GM12872 (cell line): ENCODE measurements at regions not wholly inside any gene's neighbourhood (a gene's known extent, or its start where the extent isn't known, plus 50 kb on each side); places are given as distances from the start of the nearest gene placed in this dataset.

ENCODE experiments used
- TF ChIP-seq, protein P1 (sequence below): IDR thresholded peaks from 3 replicates; pipeline ENCODE4 v1.5.1; 2011; ENCODE audit warnings: low read depth, mild to moderate bottlenecking, low read length, moderate library complexity; ENCODE audit not compliant: insufficient read depth

GRCh38 chr7:118060692-118061091 is 123.3 kb upstream of the LSM8 start:
- TF ChIP-seq, protein P1, sequence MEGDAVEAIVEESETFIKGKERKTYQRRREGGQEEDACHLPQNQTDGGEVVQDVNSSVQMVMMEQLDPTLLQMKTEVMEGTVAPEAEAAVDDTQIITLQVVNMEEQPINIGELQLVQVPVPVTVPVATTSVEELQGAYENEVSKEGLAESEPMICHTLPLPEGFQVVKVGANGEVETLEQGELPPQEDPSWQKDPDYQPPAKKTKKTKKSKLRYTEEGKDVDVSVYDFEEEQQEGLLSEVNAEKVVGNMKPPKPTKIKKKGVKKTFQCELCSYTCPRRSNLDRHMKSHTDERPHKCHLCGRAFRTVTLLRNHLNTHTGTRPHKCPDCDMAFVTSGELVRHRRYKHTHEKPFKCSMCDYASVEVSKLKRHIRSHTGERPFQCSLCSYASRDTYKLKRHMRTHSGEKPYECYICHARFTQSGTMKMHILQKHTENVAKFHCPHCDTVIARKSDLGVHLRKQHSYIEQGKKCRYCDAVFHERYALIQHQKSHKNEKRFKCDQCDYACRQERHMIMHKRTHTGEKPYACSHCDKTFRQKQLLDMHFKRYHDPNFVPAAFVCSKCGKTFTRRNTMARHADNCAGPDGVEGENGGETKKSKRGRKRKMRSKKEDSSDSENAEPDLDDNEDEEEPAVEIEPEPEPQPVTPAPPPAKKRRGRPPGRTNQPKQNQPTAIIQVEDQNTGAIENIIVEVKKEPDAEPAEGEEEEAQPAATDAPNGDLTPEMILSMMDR = no peak

- TF ChIP-seq, protein P1 = no peak
Observed at GRCh38 chr7:118061386-118061785, 122.6 kb upstream of the LSM8 start.

DNA sequence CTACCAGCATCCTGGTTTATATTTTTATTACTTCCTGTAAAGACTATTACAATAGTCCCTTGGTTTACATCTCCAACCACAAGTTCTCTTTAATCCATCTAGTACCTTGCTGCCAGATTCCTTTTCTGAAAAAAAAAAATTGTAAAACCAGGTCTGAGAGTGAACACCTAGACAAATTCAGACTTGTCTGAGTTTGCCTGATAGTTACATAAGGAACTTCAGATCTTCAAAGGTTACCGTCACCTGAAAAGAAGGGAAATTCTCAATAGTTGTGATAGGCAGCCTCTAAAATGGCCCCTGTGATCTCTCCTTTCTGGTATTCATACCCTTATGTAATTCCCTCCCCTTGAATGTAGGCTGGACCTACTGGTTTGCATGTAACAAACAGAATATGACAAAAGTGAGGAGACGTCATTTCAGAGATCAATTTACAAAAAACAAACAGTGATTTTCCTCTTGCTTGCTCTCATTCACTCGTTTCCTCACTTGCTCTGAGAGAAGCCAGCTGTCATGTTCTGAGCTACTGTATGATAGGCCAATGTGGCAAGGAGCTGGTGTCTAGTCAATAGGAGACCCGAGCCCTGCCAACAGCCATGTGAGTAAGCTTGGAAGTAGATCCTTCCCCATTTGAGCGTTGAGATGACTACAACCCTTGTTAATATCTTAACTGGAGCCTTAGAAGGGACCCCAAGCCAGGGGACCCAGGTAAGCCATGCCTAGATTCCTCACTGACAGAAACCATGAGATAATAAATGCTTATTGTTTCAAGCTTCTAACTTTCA is 110.9 kb upstream of the LSM8 start:
- TF ChIP-seq, protein P1 = no peak

GRCh38 chr7:118075936-118076335 is 108.0 kb upstream of the LSM8 start:
- TF ChIP-seq, protein P1 = no peak

DNA sequence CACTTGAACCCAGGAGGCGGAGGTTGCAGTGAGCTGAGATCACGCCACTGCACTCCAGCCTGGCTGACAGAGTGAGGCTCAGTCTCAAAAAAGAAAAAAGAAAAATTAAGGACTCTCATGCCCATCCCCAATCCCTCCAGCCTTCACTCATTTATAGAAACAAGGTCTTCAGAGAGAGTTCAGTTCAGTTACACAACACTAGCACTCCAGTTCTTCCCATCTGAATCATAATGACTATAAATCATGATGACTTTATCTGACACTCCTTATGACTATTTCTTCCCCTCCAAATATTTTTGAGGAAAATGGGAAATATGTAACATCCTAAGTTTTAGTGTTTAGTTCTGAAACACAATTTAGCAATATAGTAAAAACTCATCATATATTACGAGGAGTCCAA is 107.4 kb upstream of the LSM8 start:
- TF ChIP-seq, protein P1 = no peak

- TF ChIP-seq, protein P1 = no peak
Observed at GRCh38 chr7:118078015-118078414, 105.9 kb upstream of the LSM8 start.

GRCh38 chr7:118079369-118079768 is 104.6 kb upstream of the LSM8 start:
- TF ChIP-seq, protein P1 = no peak
